NCI-H1417 treated with DMSO at 0.1 percent for 48 hours (cell line): ENCODE measurements at regions not wholly inside any gene's neighbourhood (a gene's known extent, or its start where the extent isn't known, plus 50 kb on each side); places are given as distances from the start of the nearest gene placed in this dataset.

ENCODE experiments used
- DNase-seq: peaks from one replicate; lab custom pipeline; 2025; lab: John Stamatoyannopoulos, UW

GRCh38 chr17:13302419-13302818 is 284.6 kb upstream of the ELAC2 start:
- DNase-seq = no peak

- no peak for DNase-seq
Observed at GRCh38 chr17:13297183-13297582, 279.4 kb upstream of the ELAC2 start.

- DNase-seq = no peak
Observed at GRCh38 chr17:13293421-13293820, 275.6 kb upstream of the ELAC2 start.

GRCh38 chr17:13292291-13292690 is 274.5 kb upstream of the ELAC2 start:
- no peak for DNase-seq

- DNase-seq = no peak
Observed at GRCh38 chr17:13288248-13288647, 270.4 kb upstream of the ELAC2 start.

GRCh38 chr17:13287226-13287625 is 269.4 kb upstream of the ELAC2 start:
- no peak for DNase-seq

- no peak for DNase-seq
Observed at GRCh38 chr17:13283606-13284005, 265.8 kb upstream of the ELAC2 start.

GRCh38 chr17:13281626-13282025 is 263.8 kb upstream of the ELAC2 start:
- no peak for DNase-seq

GRCh38 chr17:13273806-13274205 is 256.0 kb upstream of the ELAC2 start:
- DNase-seq = no peak

GRCh38 chr17:13272296-13272695 is 254.5 kb upstream of the ELAC2 start:
- no peak for DNase-seq

GRCh38 chr17:13268791-13269595 is 251.2 kb upstream of the ELAC2 start:
- no peak for DNase-seq

GRCh38 chr17:13266606-13267005 is 248.8 kb upstream of the ELAC2 start:
- DNase-seq = no peak

- DNase-seq = no peak
Observed at GRCh38 chr17:13265311-13265710, 247.5 kb upstream of the ELAC2 start.

- DNase-seq = no peak
Observed at GRCh38 chr17:13263746-13264145, 245.9 kb upstream of the ELAC2 start.

- no peak for DNase-seq
Observed at GRCh38 chr17:13256545-13256944, 238.7 kb upstream of the ELAC2 start.

- no peak for DNase-seq
Observed at GRCh38 chr17:13253733-13254410, 236.0 kb upstream of the ELAC2 start.

- DNase-seq = no peak
Observed at GRCh38 chr17:13244513-13244912, 226.7 kb upstream of the ELAC2 start.

GRCh38 chr17:13243585-13243984 is 225.8 kb upstream of the ELAC2 start:
- DNase-seq = no peak

GRCh38 chr17:13240851-13241250 is 223.0 kb upstream of the ELAC2 start:
- no peak for DNase-seq

GRCh38 chr17:13230350-13231264 is 212.8 kb upstream of the ELAC2 start:
- no peak for DNase-seq

GRCh38 chr17:13228225-13228624 is 210.4 kb upstream of the ELAC2 start:
- DNase-seq = no peak

GRCh38 chr17:13222975-13223374 is 205.1 kb upstream of the ELAC2 start:
- peak; percentile 62 for DNase-seq

GRCh38 chr17:13212860-13213259 is 195.0 kb upstream of the ELAC2 start:
- no peak for DNase-seq
